T-helper 17 cell (primary cell): ENCODE measurements at regions not wholly inside any gene's neighbourhood (a gene's known extent, or its start where the extent isn't known, plus 50 kb on each side); places are given as distances from the start of the nearest gene placed in this dataset.
"Not testable (repeated sequence)": the region's sequence is repeated elsewhere in the genome, so short reads cannot be mapped to it uniquely, and the experiment has no call there.

Experiments used
- ATAC-seq: fragments of 150-1000 bp; cut with Tn5 transposase; 2 replicates; pipeline ENCODE4 v1.10.0; 2021; ENCODE audit warnings: mild to moderate bottlenecking, moderate library complexity
- DNase-seq, 3 donors: peaks; one replicate each; pipeline versions ENCODE4 v3.0.0 to v3.0.0-alpha.2; 2020 to 2021
- H3K9me3 ChIP-seq: one replicate; pipeline ENCODE4 v1.7.0; 2013; ENCODE audit warnings: low read length, mild to moderate bottlenecking; ENCODE audit not compliant: control insufficient read depth, poor library complexity, severe bottlenecking
- H3K27ac Mint-ChIP-seq: one replicate; pipeline ENCODE4 v1.8.0; 2022; ENCODE audit warnings: mild to moderate bottlenecking, moderate library complexity, mixed read lengths
- H3K27me3 Mint-ChIP-seq: one replicate; pipeline ENCODE4 v1.8.0; 2022; ENCODE audit warnings: mixed read lengths
- H3K36me3 Mint-ChIP-seq: one replicate; pipeline ENCODE4 v1.8.0; 2022; ENCODE audit warnings: low read depth, mixed read lengths
- H3K4me1 Mint-ChIP-seq: one replicate; pipeline ENCODE4 v1.8.0; 2022; ENCODE audit warnings: mild to moderate bottlenecking, mixed read lengths
- H3K4me3 Mint-ChIP-seq: one replicate; pipeline ENCODE4 v1.8.0; 2022; ENCODE audit warnings: mild to moderate bottlenecking, moderate library complexity, mixed read lengths

DNA sequence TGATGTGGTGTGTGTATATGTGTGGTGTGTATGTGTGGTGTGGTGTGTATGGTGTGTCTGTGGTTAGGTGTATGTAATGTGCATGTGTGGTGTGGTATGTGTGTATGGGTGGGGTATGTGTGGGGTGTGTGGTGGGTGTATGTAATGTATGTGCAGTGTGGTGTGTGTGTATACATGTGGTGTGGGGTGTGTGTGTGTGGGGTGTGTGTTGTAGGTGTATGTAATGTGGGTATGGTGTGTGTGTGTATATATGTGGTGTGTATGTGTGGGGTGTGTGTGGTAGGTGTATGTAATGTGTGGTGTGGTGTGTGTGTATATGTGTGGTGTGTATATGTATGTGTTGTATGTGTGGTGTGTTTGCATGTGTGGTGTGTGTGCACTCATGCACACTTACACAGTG is 84.8 kb upstream of the ID2 start:
- Mint-ChIP-seq H3K4me1 (peaks cover 12% of the 10 kb centered on the region), H3K27me3 (peaks cover 11% of the 10 kb centered on the region), H3K36me3 (no peaks in the 10 kb centered on the region), H3K4me3 (no peak overlapping the region), H3K27ac (no peak overlapping the region)
- DNase-seq (no peak), ATAC-seq (no peak)
- no peaks in the 10 kb centered on the region for H3K9me3 ChIP-seq

DNA sequence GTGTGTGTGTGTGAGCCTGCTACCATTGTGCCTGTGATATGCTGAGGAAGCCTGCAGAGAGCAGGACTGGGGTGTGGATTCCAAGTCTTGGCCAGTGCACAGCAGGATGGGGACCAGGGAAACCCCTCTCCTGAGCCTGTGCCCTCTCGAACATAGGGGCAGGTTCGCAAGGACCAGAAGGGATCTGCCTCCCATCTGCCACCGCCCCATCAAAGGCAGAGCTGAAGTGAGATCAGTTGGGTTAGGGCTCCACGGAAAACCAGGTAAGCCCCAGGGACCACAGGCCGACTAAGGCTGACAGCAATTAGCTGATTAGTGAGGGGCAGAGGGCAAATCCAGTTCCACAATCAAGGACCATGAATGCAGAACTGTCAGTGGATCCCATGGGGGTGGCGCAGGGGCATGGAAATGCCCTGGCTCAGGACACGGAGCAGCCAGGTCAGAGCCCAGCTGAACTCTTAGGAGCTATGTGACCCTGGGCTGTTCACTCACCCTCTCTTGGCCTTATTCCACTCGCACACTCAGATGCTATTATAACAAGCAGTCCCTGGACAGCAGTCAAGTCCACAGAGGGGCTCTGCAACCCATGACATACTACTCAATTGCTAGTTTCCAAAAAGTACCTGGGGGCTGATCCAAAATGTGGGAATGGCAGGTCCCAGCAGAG is 84.2 kb upstream of the ID2 start:
- H3K27ac Mint-ChIP-seq: no peak overlapping the region
- H3K36me3 Mint-ChIP-seq: no peaks in the 10 kb centered on the region
- no peaks in the 10 kb centered on the region for H3K9me3 ChIP-seq
- H3K4me3 Mint-ChIP-seq: no peak overlapping the region
- peaks cover 12% of the 10 kb centered on the region for H3K4me1 Mint-ChIP-seq
- no peak for DNase-seq
- ATAC-seq: no peak
- peaks cover 7% of the 10 kb centered on the region for H3K27me3 Mint-ChIP-seq

DNA sequence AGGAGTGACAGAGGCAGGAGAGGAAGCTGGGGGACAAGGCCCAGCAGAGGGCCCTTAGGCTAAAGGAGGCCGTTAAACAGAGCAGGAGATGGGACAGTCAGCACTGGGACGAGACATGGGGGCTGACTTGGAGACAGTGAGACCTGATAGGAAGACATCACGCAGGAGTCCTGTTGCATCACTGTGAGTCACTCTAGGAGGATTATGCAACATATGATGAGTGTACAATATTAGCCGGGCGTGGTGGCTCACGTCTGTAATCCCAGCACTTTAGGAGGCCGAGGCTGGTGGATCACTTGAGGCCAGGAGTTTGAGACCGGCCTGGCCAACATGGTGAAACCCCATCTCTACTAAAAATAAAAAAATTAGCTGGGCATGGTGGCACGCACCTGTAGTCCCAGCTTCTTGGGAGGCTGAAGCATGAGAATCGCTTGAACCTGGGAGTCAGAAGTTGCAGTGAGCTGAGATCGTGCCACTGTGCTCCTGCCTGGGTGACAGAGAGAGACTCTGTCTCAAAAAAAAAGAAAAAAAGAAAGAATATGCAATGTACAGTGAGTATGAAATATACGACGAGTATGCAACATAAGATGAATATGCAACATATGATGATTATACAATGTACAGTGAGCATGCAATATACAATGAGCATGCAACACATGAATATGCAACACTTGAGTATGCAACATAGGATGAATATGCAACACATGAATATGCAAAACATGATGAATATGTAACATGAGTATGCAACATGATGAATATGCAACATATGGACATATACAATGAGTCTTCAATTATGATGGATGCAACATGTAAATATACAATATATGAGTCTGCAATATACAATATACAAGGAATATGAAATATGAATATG is 83.3 kb upstream of the ID2 start:
- Mint-ChIP-seq H3K4me1 (peaks cover 8% of the 10 kb centered on the region), H3K27ac (no peak overlapping the region), H3K36me3 (no peaks in the 10 kb centered on the region), H3K27me3 (peaks cover 7% of the 10 kb centered on the region), H3K4me3 (no peak overlapping the region)
- ATAC-seq (peak; percentile 45), DNase-seq (no peak)
- H3K9me3 ChIP-seq: no peaks in the 10 kb centered on the region

DNA sequence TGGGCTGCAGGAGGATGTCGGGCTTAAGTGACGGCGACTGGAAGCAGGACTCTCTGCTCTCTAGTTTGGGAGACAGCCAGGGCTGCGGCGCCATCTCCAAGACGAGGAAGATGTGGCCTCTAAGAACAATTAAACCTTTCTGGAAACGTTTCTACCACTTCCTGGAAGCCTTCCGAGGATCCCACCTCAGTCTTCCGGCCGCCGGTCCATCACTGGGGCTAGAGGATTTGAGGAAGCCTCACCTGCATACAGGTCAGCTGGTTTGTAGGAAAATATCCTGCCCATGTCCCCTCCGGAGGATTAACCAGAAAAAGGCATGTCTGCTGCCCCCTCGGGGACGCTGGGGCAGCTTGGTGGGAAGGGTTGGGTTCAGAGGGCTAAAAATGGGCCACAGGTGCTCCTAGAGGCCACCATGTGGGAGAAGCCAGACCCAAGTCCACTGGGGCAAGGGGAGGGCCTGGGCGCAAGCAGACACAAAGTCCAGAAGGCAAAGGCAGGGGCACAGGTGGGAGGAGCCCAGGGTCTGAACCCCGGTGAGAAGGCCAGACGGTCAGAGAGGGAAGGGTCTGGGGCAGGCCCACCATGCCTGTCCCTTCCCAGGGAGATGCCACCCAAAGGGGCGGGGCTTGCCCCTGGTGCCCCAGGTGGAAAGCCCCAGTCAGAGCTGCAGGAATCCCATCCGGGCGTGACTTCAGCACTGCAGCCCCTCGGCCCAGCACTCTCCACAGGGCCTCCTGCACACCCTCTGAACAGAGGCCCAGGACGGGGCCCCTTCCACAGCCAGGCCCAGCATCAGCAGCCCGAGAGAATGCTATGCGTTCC is 82.2 kb upstream of the ID2 start:
- Mint-ChIP-seq H3K36me3 (no peaks in the 10 kb centered on the region), H3K4me3 (no peak overlapping the region), H3K27me3 (peaks cover 7% of the 10 kb centered on the region), H3K27ac (no peak overlapping the region), H3K4me1 (peaks cover 8% of the 10 kb centered on the region)
- ATAC-seq (no peak), DNase-seq (no peak)
- no peaks in the 10 kb centered on the region for H3K9me3 ChIP-seq

DNA sequence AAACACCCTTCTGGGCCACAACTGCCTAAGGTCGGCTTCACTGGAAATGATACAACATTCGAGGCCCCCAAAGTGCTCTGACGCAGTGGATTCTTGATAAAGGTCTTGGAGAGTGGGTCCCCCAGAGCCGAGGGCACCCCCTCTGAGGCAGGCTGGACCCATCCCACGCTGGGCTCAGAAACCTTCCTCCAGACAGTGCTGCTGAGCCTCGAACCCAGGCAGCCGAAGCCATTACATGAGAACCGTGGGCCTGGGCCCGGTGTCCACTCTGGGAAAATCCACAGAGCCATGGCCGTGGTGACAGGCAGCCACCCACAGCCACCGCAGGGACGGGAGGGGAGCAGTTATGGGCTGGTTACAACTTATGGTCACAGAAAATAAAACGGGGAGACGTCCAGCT is 81.4 kb upstream of the ID2 start:
- H3K27me3 Mint-ChIP-seq: peaks cover under 1% of the 10 kb centered on the region
- no peak overlapping the region for H3K27ac Mint-ChIP-seq
- peaks cover 8% of the 10 kb centered on the region for H3K4me1 Mint-ChIP-seq
- H3K4me3 Mint-ChIP-seq: no peak overlapping the region
- DNase-seq (no peak), ATAC-seq (no peak)
- H3K36me3 Mint-ChIP-seq: no peaks in the 10 kb centered on the region
- no peaks in the 10 kb centered on the region for H3K9me3 ChIP-seq

DNA sequence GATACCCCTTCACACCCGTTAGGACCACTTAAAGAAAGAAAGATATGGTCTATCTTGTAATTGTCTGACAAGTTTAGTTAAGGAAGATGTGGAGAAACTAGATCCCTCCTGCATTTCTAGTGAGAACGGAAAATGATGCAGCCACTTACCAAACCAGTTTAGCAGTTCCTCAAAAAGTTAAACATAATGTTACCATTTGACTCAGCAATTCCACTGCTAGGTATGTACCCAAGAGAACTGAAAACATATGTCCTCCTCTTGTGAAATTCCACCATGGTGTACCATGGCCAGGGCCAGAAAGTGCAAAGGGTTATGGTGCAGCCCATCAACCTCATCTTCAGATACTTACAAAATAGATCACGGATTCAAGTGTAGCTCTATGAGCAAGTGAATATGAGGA is 79.0 kb upstream of the ID2 start:
- no peaks in the 10 kb centered on the region for H3K9me3 ChIP-seq
- Mint-ChIP-seq H3K27ac (no peak overlapping the region), H3K27me3 (no peaks in the 10 kb centered on the region), H3K4me3 (no peak overlapping the region), H3K4me1 (peaks cover 3% of the 10 kb centered on the region), H3K36me3 (no peaks in the 10 kb centered on the region)
- ATAC-seq (no peak), DNase-seq (no peak)

DNA sequence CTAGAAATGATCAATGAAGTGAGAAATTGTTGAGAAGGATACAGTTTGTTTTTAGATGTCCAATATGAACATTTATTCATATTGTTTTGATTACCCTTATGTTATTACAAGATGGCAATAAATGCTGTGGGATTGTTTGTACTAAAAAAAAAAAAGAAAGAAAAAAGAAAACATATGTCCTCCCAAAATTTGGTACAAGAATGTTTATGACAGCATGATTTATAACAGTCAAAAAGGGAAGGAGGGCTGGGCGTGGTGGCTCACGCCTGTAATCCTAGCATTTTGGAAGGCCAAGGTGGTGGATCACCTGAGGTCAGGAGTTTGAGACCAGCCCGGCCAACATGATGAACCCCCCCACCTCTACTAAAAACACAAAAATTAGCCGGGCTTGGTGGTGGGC is 78.5 kb upstream of the ID2 start:
- H3K9me3 ChIP-seq, H3K27me3 Mint-ChIP-seq, ATAC-seq, DNase-seq, H3K4me1 Mint-ChIP-seq, H3K36me3 Mint-ChIP-seq, H3K27ac Mint-ChIP-seq, H3K4me3 Mint-ChIP-seq: not testable (repeated sequence)

DNA sequence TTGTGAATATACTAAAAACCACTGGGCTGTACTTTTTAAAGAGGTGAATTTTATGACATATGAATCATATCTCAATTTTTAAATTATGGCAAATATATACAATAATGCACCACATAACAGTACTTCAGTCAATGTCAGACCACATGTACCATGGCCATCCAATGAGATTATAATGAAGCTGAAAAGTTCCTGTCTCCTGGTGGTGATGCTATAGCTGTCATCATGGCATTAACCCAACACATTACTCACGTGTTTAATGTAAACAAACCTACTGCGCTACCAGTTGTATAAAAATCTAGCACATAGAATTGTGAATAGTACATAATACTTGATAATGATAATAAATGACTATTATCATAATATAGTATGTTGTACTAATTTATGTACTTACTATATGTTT is 77.6 kb upstream of the ID2 start:
- H3K9me3 ChIP-seq: no peaks in the 10 kb centered on the region
- Mint-ChIP-seq H3K4me1 (peaks cover 6% of the 10 kb centered on the region), H3K27ac (no peak overlapping the region), H3K27me3 (no peaks in the 10 kb centered on the region), H3K36me3 (no peaks in the 10 kb centered on the region), H3K4me3 (no peak overlapping the region)
- ATAC-seq (no peak), DNase-seq (no peak)

DNA sequence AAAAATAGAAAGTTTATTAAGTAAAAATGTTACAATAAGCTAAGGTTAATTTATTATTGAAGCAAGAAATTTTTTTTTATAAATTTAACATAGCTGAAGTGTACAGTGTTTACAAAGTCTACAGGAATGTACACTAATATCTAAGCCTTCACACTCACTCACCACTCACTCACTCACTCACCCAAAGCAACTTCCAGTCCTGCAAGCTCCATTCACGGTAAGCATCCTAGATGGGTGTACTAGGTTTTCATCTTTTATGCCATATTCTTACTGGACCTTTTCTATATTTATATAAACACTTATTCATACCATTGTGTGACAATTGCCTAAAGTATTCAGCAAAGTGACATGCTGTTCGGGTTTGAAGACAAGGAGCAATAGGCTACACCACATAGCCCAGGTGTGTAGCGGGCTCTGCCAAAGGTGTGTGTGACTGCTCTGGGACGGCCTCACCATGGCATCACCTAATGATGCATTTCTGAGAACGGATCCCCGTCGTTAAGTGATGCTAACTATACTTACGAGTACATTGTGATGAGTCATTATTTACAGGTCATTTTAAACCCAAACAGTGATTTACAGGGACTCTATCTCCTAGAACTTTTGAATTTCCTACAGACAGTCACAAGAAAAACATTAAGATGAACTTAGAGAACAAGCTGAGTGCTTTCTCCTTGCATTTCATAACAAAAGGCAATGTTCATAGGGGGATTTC is 76.3 kb upstream of the ID2 start:
- H3K4me3 Mint-ChIP-seq: no peak overlapping the region
- no peak for ATAC-seq
- no peaks in the 10 kb centered on the region for H3K9me3 ChIP-seq
- no peaks in the 10 kb centered on the region for H3K27me3 Mint-ChIP-seq
- no peak overlapping the region for H3K27ac Mint-ChIP-seq
- H3K4me1 Mint-ChIP-seq: peaks cover 6% of the 10 kb centered on the region
- H3K36me3 Mint-ChIP-seq: no peaks in the 10 kb centered on the region
- no peak for DNase-seq

DNA sequence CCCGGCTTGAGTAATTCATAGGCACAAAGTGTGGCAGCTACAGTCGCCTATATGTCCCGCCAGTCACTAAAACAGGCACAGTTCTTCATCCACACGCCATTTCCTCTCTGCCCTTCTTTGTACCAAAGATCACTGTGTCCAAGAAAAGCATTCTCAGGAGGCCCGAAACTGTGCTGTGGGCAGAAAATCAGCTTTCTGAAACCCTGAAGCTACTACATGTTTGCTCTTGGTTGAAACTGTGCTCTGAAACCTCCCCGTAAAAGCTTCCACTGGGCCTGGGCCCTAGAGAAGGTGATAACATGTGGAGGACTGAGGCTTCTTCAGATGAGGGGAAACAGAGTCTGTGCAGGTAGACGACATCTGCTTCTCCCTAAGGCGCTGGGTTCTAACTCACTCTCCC is 75.6 kb upstream of the ID2 start:
- Mint-ChIP-seq H3K4me3 (no peak overlapping the region), H3K36me3 (no peaks in the 10 kb centered on the region), H3K27me3 (no peaks in the 10 kb centered on the region), H3K27ac (no peak overlapping the region), H3K4me1 (peaks cover 6% of the 10 kb centered on the region)
- no peaks in the 10 kb centered on the region for H3K9me3 ChIP-seq
- no peak for ATAC-seq
- DNase-seq: no peak

DNA sequence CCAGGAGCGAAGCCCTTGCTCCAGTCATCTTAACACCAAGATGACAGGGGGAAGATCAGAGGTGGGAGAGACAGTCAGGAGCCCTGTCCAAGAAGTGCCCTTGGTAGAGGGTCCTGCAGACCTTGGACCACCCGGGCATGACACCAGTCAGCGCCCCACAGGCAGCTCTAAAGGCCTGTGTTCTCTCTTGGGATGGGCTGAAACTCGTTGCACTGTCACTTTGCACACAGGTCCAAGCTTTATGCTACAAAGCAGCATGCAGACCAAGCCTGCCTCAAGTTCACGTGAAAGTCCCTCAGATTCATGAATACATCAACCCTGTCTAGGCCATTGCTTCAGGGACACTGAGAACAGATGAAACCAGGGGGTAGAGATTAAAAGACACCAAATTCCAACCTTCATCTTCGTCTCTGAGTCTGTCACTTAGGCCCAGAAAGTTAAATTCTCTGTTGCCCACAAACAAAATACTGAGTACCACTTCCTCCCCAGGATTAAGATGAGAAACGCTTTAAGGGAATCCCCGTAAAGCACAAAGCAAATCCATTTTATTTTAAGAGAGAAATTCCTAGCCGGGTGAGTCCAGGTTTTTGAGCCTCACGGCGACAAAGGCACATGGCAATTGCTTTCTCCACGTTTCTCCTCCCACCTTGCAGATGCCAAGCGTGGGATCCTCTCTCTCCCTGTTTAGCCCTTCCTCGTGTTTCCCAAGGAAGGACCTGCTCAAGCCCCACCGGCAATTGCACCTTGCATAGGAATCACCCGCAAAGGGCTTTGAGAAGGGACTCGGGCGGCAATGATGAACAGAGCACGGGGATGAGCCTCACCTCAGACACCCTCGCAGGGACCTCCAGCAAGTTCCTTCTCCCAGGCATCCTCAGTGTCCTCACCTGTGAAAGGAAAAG is 75.0 kb upstream of the ID2 start:
- H3K4me3 Mint-ChIP-seq: no peak overlapping the region
- H3K9me3 ChIP-seq: no peaks in the 10 kb centered on the region
- no peak overlapping the region for H3K27ac Mint-ChIP-seq
- H3K27me3 Mint-ChIP-seq: no peaks in the 10 kb centered on the region
- ATAC-seq (no peak), DNase-seq (no peak)
- H3K36me3 Mint-ChIP-seq: no peaks in the 10 kb centered on the region
- H3K4me1 Mint-ChIP-seq: peaks cover 6% of the 10 kb centered on the region

DNA sequence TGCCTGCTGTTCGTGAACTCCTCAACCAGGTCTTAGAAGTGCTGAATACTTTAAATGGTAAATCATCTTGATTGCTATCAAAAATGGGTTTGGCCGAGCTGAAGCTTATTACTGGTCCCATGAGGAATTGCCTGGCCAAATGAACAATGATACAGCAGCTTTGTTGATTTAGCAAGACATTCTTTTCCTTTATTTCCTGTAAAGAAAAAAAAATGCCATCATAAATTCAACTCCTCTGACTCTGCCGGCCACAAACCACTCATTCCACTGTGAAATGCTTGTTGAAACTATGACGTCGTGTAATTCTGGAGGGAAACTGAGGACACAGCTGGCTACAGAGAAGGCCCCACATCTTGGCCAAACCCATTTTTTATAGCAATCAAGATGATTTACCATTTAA is 74.2 kb upstream of the ID2 start:
- Mint-ChIP-seq H3K4me3 (no peak overlapping the region), H3K36me3 (no peaks in the 10 kb centered on the region), H3K27ac (no peak overlapping the region), H3K4me1 (peaks cover 6% of the 10 kb centered on the region), H3K27me3 (no peaks in the 10 kb centered on the region)
- no peak for ATAC-seq
- no peaks in the 10 kb centered on the region for H3K9me3 ChIP-seq
- no peak for DNase-seq
